SU-DHL-6 (cell line): ENCODE measurements at regions not wholly inside any gene's neighbourhood (a gene's known extent, or its start where the extent isn't known, plus 50 kb on each side); places are given as distances from the start of the nearest gene placed in this dataset.

Source experiments
- H2AFZ ChIP-seq: fragments of 200-600 bp; sonication (generic); 2 replicates; pipeline ENCODE4 v1.6.1; 2014; ENCODE audit warnings: low read depth, mild to moderate bottlenecking, moderate library complexity, mixed read lengths, antibody characterized with exemption, low read length; ENCODE audit not compliant: severe bottlenecking
- H3F3A ChIP-seq: fragments of 200-600 bp; shearing (Covaris generic); 2 replicates; pipeline ENCODE4 v1.6.0; 2016; ENCODE audit warnings: antibody characterized with exemption, mild to moderate bottlenecking; ENCODE audit not compliant: insufficient read depth
- H3K27ac ChIP-seq: fragments of 200-600 bp; sonication (generic); 2 replicates; pipeline ENCODE4 v1.5.1; 2016; ENCODE audit warnings: low read depth, mild to moderate bottlenecking, low read length, moderate library complexity, mixed read lengths
- H3K27me3 ChIP-seq: fragments of 200-600 bp; sonication (generic), shearing (Covaris generic); 2 replicates; pipeline ENCODE4 v1.6.0; 2014; ENCODE audit warnings: mild to moderate bottlenecking, low read length
- H3K36me3 ChIP-seq: fragments of 200-600 bp; sonication (generic); 2 replicates; pipeline ENCODE4 v1.6.1; 2014; ENCODE audit warnings: mild to moderate bottlenecking, low read length, mixed read lengths
- H3K4me2 ChIP-seq: fragments of 300-600, 200-600 bp; shearing (Covaris generic), sonication (generic); 2 replicates; pipeline ENCODE4 v1.6.0; 2014; ENCODE audit warnings: low read length, low read depth, mild to moderate bottlenecking; ENCODE audit not compliant: poor library complexity, severe bottlenecking
- H3K4me3 ChIP-seq: fragments of 200-600 bp; sonication (generic); 2 replicates; pipeline ENCODE4 v1.5.1; 2014; ENCODE audit warnings: antibody characterized with exemption, low read length, mild to moderate bottlenecking, mixed read lengths; ENCODE audit not compliant: insufficient read depth, poor library complexity, severe bottlenecking
- H3K79me2 ChIP-seq: fragments of 200-600 bp; sonication (generic); 2 replicates; pipeline ENCODE4 v1.6.1; 2014; ENCODE audit warnings: mild to moderate bottlenecking, low read length, moderate library complexity; ENCODE audit not compliant: insufficient read depth
- H3K9ac ChIP-seq: fragments of 200-600 bp; sonication (generic); 2 replicates; pipeline ENCODE4 v1.7.0; 2014; ENCODE audit warnings: mild to moderate bottlenecking, low read length
- H3K9me2 ChIP-seq: fragments of 200-600 bp; sonication (generic); replicated peaks from 2 replicates; pipeline ENCODE4 v1.6.1; 2014; ENCODE audit warnings: low read length; ENCODE audit not compliant: insufficient read depth
- H3K9me3 ChIP-seq: fragments of 200-600 bp; sonication (generic); 2 replicates; pipeline ENCODE4 v1.6.1; 2014; ENCODE audit warnings: low read length, mixed read lengths; ENCODE audit not compliant: insufficient read depth
- H4K20me1 ChIP-seq: fragments of 200-600 bp; sonication (generic); 2 replicates; pipeline ENCODE4 v1.6.1; 2014; ENCODE audit warnings: low read depth, mild to moderate bottlenecking, antibody characterized with exemption, low read length, moderate library complexity, mixed read lengths
- CTCF ChIP-seq: fragments of 200-600 bp; sonication (generic); IDR thresholded peaks from one replicate; pipeline ENCODE4 v1.5.1; 2017; ENCODE audit warnings: antibody characterized with exemption, mild to moderate bottlenecking, low read length, moderate library complexity; ENCODE audit not compliant: insufficient read depth, poor library complexity, severe bottlenecking
- EZH2phosphoT487 ChIP-seq: fragments of 200-600 bp; sonication (generic), shearing (Covaris generic); conservative IDR thresholded peaks from 2 replicates; pipeline ENCODE4 v1.6.1; 2018; ENCODE audit warnings: mild to moderate bottlenecking, antibody characterized with exemption, low read length, moderate library complexity, mixed read lengths

- H3K4me3 ChIP-seq = no peak overlapping the region
- H3K9me3 ChIP-seq = no peaks in the 10 kb centered on the region
- H3K27me3 ChIP-seq = no peaks in the 10 kb centered on the region
- no peak overlapping the region for H3K4me2 ChIP-seq
- no peaks in the 10 kb centered on the region for H3F3A ChIP-seq
- no peaks in the 10 kb centered on the region for H3K36me3 ChIP-seq
- H4K20me1 ChIP-seq = no peaks in the 10 kb centered on the region
- H3K9me2 ChIP-seq = no peaks in the 10 kb centered on the region
- no peak overlapping the region for H3K27ac ChIP-seq
- H2AFZ ChIP-seq = no peak overlapping the region
- no peak for TF ChIP-seq CTCF
- TF ChIP-seq EZH2phosphoT487 = no peak
- no peaks in the 10 kb centered on the region for H3K79me2 ChIP-seq
- H3K9ac ChIP-seq = no peak overlapping the region
Observed at GRCh38 chr10:43970018-43970698, 321.5 kb upstream of the ZNF32 start.

- H3K36me3 ChIP-seq = no peaks in the 10 kb centered on the region
- H3K27me3 ChIP-seq = no peaks in the 10 kb centered on the region
- no peak overlapping the region for H3K4me3 ChIP-seq
- H3K27ac ChIP-seq = no peak overlapping the region
- no peak overlapping the region for H3K9ac ChIP-seq
- H3K4me2 ChIP-seq = no peak overlapping the region
- no peaks in the 10 kb centered on the region for H3K9me3 ChIP-seq
- no peak overlapping the region for H2AFZ ChIP-seq
- H3K79me2 ChIP-seq = no peaks in the 10 kb centered on the region
- H3K9me2 ChIP-seq = no peaks in the 10 kb centered on the region
- H4K20me1 ChIP-seq = no peaks in the 10 kb centered on the region
- no peak for TF ChIP-seq EZH2phosphoT487
- no peak for TF ChIP-seq CTCF
- H3F3A ChIP-seq = no peaks in the 10 kb centered on the region
Observed at GRCh38 chr10:43969506-43969905, 320.8 kb upstream of the ZNF32 start.

GRCh38 chr10:43968961-43969360 lies 320.3 kb upstream of the ZNF32 start:
- Histone ChIP-seq H3K79me2 (no peaks in the 10 kb centered on the region), H3K36me3 (no peaks in the 10 kb centered on the region), H3K27ac (no peak overlapping the region)

More at GRCh38 chr10:43968961-43969360, 320.3 kb upstream of the ZNF32 start:
- no peaks in the 10 kb centered on the region for H3K9me2 ChIP-seq
- H3K4me2 ChIP-seq = no peak overlapping the region
- no peaks in the 10 kb centered on the region for H3F3A ChIP-seq
- no peaks in the 10 kb centered on the region for H4K20me1 ChIP-seq
- H3K9me3 ChIP-seq = no peaks in the 10 kb centered on the region
- no peaks in the 10 kb centered on the region for H3K27me3 ChIP-seq
- H3K9ac ChIP-seq = no peak overlapping the region
- TF ChIP-seq CTCF = no peak
- TF ChIP-seq EZH2phosphoT487 = no peak
- no peak overlapping the region for H3K4me3 ChIP-seq
- H2AFZ ChIP-seq = no peak overlapping the region
